GM19238 (cell line): ENCODE measurements at regions not wholly inside any gene's neighbourhood (a gene's known extent, or its start where the extent isn't known, plus 50 kb on each side); places are given as distances from the start of the nearest gene placed in this dataset.

Experiments
- DNase-seq: peaks from one replicate; pipeline ENCODE4 v3.0.0; 2011; ENCODE audit warnings: low spot score; ENCODE audit not compliant: insufficient read length

DNA sequence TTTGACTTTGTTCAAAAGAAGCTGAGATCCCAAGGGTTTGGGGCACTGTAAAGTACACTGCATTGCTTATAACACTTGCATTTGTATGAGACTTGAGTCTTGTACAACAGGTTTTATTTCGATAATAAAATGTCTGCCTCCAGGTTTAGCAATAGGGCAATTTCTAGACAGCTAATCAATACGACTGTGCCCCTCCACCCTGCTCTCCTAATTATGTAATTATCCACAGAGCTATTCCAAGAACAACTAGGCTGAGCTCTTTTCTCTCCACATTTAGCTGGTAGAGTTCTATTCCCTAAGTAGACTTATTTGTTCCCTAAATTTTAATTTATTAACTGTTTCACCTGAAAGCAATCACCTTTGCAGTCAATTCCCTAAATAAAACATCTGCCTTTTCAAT, 52.9 kb upstream of the LINC00305 start:
- no peak for DNase-seq

DNA sequence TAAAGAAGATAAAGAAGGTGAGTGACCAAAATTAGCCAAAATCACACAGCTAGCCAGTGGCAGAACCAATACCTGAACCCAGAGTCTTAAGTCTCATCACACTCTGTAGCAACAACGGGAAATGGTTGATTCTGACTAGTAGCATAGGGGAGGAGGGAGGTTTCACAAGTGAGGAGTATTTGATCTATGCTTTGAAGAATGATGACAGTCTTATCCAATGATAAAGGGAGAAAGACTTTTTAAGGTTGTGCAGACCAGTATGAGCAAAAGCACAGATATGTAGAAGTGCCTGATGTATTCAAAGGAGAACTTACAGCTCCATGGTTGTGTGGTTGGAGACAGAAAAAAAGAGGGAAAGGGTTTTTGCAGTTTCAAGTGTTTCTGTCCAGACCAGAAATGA, 50.7 kb upstream of the LINC00305 start:
- DNase-seq, result no peak
